K562 (cell line): ENCODE measurements at regions not wholly inside any gene's neighbourhood (a gene's known extent, or its start where the extent isn't known, plus 50 kb on each side); places are given as distances from the start of the nearest gene placed in this dataset.

Experiments used
- ARID3A ChIP-seq: IDR thresholded peaks from 2 replicates; pipeline ENCODE4 v1.6.1; 2012; ENCODE audit warnings: low read depth, low read length, improper control_type of control experiment, borderline replicate concordance
- CTBP1 ChIP-seq: fragments of 450-650 bp; IDR thresholded peaks from 2 replicates; pipeline ENCODE4 v1.6.1; 2016; ENCODE audit warnings: borderline replicate concordance
- E2F1 ChIP-seq: sonication (generic); formaldehyde crosslinking; IDR thresholded peaks from 2 replicates; pipeline ENCODE4 v1.8.1; 2023; ENCODE audit warnings: mild to moderate bottlenecking, missing genetic modification reagents, moderate library complexity
- ERF ChIP-seq: fragments of 450-650 bp; formaldehyde crosslinking; IDR thresholded peaks from 2 replicates; pipeline ENCODE4 v1.4.0; 2020; ENCODE audit warnings: mild to moderate bottlenecking, mixed read lengths
- ESRRB ChIP-seq: fragments of 250-450 bp; sonication (Bioruptor Pico); IDR thresholded peaks from 2 replicates; pipeline ENCODE4 v1.5.0; 2020; ENCODE audit warnings: mild to moderate bottlenecking, moderate library complexity, borderline replicate concordance
- MTA2 ChIP-seq: fragments of 450-650 bp; IDR thresholded peaks from 2 replicates; pipeline ENCODE4 v1.6.1; 2016; ENCODE audit warnings: low read depth
- PKNOX1 ChIP-seq: fragments of 450-650 bp; IDR thresholded peaks from 2 replicates; pipeline ENCODE4 v1.6.1; 2016
- RREB1 ChIP-seq: fragments of 250-450 bp; sonication (Bioruptor Pico); IDR thresholded peaks from 2 replicates; pipeline ENCODE4 v1.4.0; 2020
- RUNX1 ChIP-seq: sonication (generic); IDR thresholded peaks from 2 replicates; pipeline ENCODE4 v1.6.1; 2016; ENCODE audit warnings: antibody characterized with exemption, low read depth
- TEAD2 ChIP-seq: fragments of 450-650 bp; IDR thresholded peaks from 2 replicates; pipeline ENCODE4 v1.6.1; 2016; ENCODE audit warnings: missing genetic modification characterization, control low read depth, missing compliant biosample characterization
- ZNF644 ChIP-seq: fragments of 200-800 bp; sonication (Bioruptor generic); IDR thresholded peaks from 2 replicates; pipeline ENCODE4 v1.6.1; 2016; ENCODE audit warnings: low read depth, missing genetic modification characterization, missing compliant biosample characterization
- ZNF695 ChIP-seq: fragments of 450-650 bp; formaldehyde crosslinking; IDR thresholded peaks from 2 replicates; pipeline ENCODE4 v1.4.0; 2020; ENCODE audit warnings: mild to moderate bottlenecking, moderate library complexity

- TF ChIP-seq ARID3A (no peak), MTA2 (no peak), PKNOX1 (no peak), TEAD2 (tag) (no peak), CTBP1 (no peak), RREB1 (CRISPR knock-in tag) (no peak), RUNX1 (no peak), ZNF695 (no peak), ZNF644 (tag) (no peak), ESRRB (CRISPR knock-in tag) (no peak), ERF (CRISPR knock-in tag) (no peak), E2F1 (CRISPR knock-in tag) (no peak)
Measured at GRCh38 chr18:66916834-66917233, 312.9 kb upstream of the CDH19 start (continued).
